ENCODE measurements at regions not wholly inside any gene's neighbourhood (a gene's known extent, or its start where the extent isn't known, plus 50 kb on each side); places are given as distances from the start of the nearest gene placed in this dataset.

DNA sequence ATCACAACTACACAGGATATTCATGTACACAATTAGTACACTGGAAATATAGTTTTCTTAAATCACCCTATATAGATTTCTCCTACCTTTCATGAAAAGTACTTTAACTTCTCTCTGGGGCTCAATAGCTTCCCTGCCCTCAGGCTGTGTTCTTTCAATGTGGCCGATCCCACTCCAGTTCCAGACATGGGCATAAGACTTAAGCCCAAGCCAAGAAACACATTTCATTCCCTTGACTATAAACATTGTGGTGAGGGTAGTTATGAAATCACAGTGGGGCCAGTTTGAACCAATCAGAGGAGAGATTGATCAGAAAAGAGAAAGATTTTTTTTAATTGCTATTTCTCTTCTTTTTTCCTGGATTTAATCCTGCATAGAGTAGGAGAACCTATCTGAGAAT lies 904.6 kb upstream of the SORCS1 start (continued):
- TF ChIP-seq, protein P1, sequence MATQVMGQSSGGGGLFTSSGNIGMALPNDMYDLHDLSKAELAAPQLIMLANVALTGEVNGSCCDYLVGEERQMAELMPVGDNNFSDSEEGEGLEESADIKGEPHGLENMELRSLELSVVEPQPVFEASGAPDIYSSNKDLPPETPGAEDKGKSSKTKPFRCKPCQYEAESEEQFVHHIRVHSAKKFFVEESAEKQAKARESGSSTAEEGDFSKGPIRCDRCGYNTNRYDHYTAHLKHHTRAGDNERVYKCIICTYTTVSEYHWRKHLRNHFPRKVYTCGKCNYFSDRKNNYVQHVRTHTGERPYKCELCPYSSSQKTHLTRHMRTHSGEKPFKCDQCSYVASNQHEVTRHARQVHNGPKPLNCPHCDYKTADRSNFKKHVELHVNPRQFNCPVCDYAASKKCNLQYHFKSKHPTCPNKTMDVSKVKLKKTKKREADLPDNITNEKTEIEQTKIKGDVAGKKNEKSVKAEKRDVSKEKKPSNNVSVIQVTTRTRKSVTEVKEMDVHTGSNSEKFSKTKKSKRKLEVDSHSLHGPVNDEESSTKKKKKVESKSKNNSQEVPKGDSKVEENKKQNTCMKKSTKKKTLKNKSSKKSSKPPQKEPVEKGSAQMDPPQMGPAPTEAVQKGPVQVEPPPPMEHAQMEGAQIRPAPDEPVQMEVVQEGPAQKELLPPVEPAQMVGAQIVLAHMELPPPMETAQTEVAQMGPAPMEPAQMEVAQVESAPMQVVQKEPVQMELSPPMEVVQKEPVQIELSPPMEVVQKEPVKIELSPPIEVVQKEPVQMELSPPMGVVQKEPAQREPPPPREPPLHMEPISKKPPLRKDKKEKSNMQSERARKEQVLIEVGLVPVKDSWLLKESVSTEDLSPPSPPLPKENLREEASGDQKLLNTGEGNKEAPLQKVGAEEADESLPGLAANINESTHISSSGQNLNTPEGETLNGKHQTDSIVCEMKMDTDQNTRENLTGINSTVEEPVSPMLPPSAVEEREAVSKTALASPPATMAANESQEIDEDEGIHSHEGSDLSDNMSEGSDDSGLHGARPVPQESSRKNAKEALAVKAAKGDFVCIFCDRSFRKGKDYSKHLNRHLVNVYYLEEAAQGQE (IDR thresholded peaks at IDR 0.05; ENCODE audit: unreplicated experiment): no peak
- TF ChIP-seq STAT1 (IDR thresholded peaks at IDR 0.05; ENCODE audit: unreplicated experiment) (no peak), NANOG (IDR thresholded peaks at IDR 0.05; ENCODE audit: borderline replicate concordance) (no peak), ZNF331 (CRISPR knock-in tag; IDR thresholded peaks at IDR 0.05; ENCODE audit: low read depth) (no peak)
- TF ChIP-seq, protein P2, sequence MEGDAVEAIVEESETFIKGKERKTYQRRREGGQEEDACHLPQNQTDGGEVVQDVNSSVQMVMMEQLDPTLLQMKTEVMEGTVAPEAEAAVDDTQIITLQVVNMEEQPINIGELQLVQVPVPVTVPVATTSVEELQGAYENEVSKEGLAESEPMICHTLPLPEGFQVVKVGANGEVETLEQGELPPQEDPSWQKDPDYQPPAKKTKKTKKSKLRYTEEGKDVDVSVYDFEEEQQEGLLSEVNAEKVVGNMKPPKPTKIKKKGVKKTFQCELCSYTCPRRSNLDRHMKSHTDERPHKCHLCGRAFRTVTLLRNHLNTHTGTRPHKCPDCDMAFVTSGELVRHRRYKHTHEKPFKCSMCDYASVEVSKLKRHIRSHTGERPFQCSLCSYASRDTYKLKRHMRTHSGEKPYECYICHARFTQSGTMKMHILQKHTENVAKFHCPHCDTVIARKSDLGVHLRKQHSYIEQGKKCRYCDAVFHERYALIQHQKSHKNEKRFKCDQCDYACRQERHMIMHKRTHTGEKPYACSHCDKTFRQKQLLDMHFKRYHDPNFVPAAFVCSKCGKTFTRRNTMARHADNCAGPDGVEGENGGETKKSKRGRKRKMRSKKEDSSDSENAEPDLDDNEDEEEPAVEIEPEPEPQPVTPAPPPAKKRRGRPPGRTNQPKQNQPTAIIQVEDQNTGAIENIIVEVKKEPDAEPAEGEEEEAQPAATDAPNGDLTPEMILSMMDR (conservative IDR thresholded peaks at IDR 0.05; ENCODE audit: low read depth in 2 of 2): no peak

DNA sequence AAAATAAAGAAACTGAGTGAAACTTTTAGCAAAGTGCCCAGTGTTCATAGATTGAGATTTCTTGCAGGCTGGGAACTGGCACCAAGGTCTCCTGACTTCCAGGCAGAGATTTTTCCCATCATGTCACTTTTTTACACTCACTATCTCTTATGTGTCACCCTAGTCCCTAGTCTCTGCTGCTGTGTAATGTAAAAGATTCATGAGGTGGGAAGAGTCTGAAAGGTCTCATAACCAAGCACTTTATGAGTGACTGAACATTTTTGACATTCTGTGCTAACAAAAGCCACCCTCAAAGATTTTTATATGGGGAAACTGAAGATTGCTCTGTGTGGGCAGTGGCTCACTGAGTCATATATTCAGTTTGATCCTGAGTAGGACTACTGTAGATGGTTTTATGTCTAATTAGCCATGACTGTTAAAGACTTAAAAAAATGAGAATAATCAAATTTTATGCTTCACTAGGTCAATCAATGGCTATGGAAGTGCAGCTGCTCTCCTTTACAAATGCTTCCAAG lies 900.3 kb upstream of the SORCS1 start:
- Histone ChIP-seq H3K27me3 (ENCODE audit: insufficient read depth) (no peaks in the 10 kb centered on the region), H3K36me3 (ENCODE audit: insufficient read depth) (no peaks in the 10 kb centered on the region), H3K79me2 (replicated peaks; ENCODE audit: insufficient read depth) (no peaks in the 10 kb centered on the region), H3K4me1 (ENCODE audit: insufficient read depth) (no peaks in the 10 kb centered on the region), H3K9me2 (ENCODE audit: insufficient read depth) (peaks cover 6% of the 10 kb centered on the region; the same call in 1 of the 2 replicates), H2AFZ (no peak overlapping the region), H3K4me3 (no peak overlapping the region), H4K20me1 (replicated peaks; ENCODE audit: insufficient read depth) (no peaks in the 10 kb centered on the region), H3K4me2 (no peak overlapping the region), H3K27ac (ENCODE audit: low read depth) (no peak overlapping the region), H3F3A (replicated peaks; ENCODE audit: low read depth) (no peaks in the 10 kb centered on the region)
- H3K9me3 Mint-ChIP-seq: no peaks in the 10 kb centered on the region; the same call in 2 of the 3 replicates
- H3K27me3 Mint-ChIP-seq (ENCODE audit: insufficient read depth, low read depth, poor library complexity): no peaks in the 10 kb centered on the region
- no peaks in the 10 kb centered on the region for H3K36me3 Mint-ChIP-seq (ENCODE audit: low read depth)
- H3K27ac Mint-ChIP-seq: no peak overlapping the region
- H3K4me3 Mint-ChIP-seq: no peak overlapping the region
- DNase-seq (ENCODE audit: low spot score) (no peak), ATAC-seq (no peak)
- peaks cover 4% of the 10 kb centered on the region for H3K4me1 Mint-ChIP-seq
- TF ChIP-seq, protein P3, sequence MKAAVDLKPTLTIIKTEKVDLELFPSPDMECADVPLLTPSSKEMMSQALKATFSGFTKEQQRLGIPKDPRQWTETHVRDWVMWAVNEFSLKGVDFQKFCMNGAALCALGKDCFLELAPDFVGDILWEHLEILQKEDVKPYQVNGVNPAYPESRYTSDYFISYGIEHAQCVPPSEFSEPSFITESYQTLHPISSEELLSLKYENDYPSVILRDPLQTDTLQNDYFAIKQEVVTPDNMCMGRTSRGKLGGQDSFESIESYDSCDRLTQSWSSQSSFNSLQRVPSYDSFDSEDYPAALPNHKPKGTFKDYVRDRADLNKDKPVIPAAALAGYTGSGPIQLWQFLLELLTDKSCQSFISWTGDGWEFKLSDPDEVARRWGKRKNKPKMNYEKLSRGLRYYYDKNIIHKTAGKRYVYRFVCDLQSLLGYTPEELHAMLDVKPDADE (IDR thresholded peaks at IDR 0.05): no peak
- TF ChIP-seq JUNB (IDR thresholded peaks at IDR 0.05; ENCODE audit: unreplicated experiment) (no peak), CREB1 (CRISPR knock-in tag; IDR thresholded peaks at IDR 0.05; ENCODE audit: low read depth) (no peak), STAT1 (IDR thresholded peaks at IDR 0.05; ENCODE audit: unreplicated experiment) (no peak), NANOG (IDR thresholded peaks at IDR 0.05; ENCODE audit: borderline replicate concordance) (no peak)
- TF ChIP-seq, protein P1 (IDR thresholded peaks at IDR 0.05; ENCODE audit: unreplicated experiment): no peak

Measured in GM23338 (cell line).